Fibroblast of skin of left quadriceps (primary cell): ENCODE measurements at regions not wholly inside any gene's neighbourhood (a gene's known extent, or its start where the extent isn't known, plus 50 kb on each side); places are given as distances from the start of the nearest gene placed in this dataset.
A peak's percentile ranks its signal among the peaks of the same experiment; 100 is the strongest.

Source experiments
- DNase-seq, 2 experiments: peaks; one replicate each; pipeline ENCODE4 v3.0.0-alpha.2; 2013; ENCODE audit warnings: low read depth in 2 of 2

GRCh38 chr6:168157272-168158212 lies 78.5 kb upstream of the FRMD1 start:
- peak; percentile 66 to 68 for DNase-seq

- no peak for DNase-seq
Measured at GRCh38 chr6:168156742-168157265, 77.8 kb upstream of the FRMD1 start.

GRCh38 chr6:168155821-168156741 lies 77.1 kb upstream of the FRMD1 start:
- DNase-seq: no peak

- peak in 1 of 2 experiments; percentile 52 for DNase-seq
Measured at GRCh38 chr6:168155193-168155592, 76.2 kb upstream of the FRMD1 start.

GRCh38 chr6:168154263-168154917 lies 75.4 kb upstream of the FRMD1 start:
- DNase-seq: no peak

- DNase-seq: no peak
Measured at GRCh38 chr6:168153553-168153952, 74.5 kb upstream of the FRMD1 start.

- DNase-seq: no peak
Measured at GRCh38 chr6:168152980-168153379, 74.0 kb upstream of the FRMD1 start.

GRCh38 chr6:168152306-168152963 lies 73.4 kb upstream of the FRMD1 start:
- DNase-seq: no peak

- no peak for DNase-seq
Measured at GRCh38 chr6:168150551-168151320, 71.7 kb upstream of the FRMD1 start.

- no peak for DNase-seq
Measured at GRCh38 chr6:168149015-168149414, 70.0 kb upstream of the FRMD1 start.

GRCh38 chr6:168148231-168148849 lies 69.3 kb upstream of the FRMD1 start:
- no peak for DNase-seq

GRCh38 chr6:168147205-168147738 lies 68.3 kb upstream of the FRMD1 start:
- no peak for DNase-seq

GRCh38 chr6:168145747-168146596 lies 67.0 kb upstream of the FRMD1 start:
- no peak for DNase-seq

- DNase-seq: no peak
Measured at GRCh38 chr6:168139121-168139520, 60.1 kb upstream of the FRMD1 start.

GRCh38 chr6:168138436-168138835 lies 59.4 kb upstream of the FRMD1 start:
- no peak for DNase-seq

GRCh38 chr6:168137024-168137423 lies 58.0 kb upstream of the FRMD1 start:
- DNase-seq: no peak

- no peak for DNase-seq
Measured at GRCh38 chr6:168136622-168137021, 57.6 kb upstream of the FRMD1 start.

- no peak for DNase-seq
Measured at GRCh38 chr6:168136001-168136400, 57.0 kb upstream of the FRMD1 start.
